ENCODE measurements at regions not wholly inside any gene's neighbourhood (a gene's known extent, or its start where the extent isn't known, plus 50 kb on each side); places are given as distances from the start of the nearest gene placed in this dataset.

DNA sequence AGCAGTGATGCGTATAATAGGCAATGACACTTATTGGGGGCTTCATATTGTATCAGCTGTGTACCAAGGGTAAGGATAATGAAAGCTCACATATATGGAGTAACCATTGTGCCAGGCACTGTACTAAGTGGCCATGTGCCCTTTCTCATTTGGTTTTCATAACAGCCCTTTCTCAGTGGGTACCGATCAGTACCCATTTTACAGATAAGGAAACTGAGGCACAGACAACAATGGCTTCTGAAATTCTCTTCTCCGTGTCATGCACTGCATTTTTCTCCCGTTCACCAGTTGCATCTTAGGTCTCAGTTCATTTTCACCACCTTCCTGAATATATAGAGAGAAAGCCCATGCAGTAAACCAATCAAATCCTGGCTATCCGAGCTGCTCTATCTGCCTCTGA lies 216.7 kb upstream of the RBFOX1 start:
- Histone ChIP-seq H3K27ac (ENCODE audit: insufficient read depth, low read length, poor library complexity, severe bottlenecking) (no peak overlapping the region), H3K9me3 (ENCODE audit: control insufficient read depth, low read length) (no peaks in the 10 kb centered on the region), H3K4me1 (ENCODE audit: control insufficient read depth, insufficient read depth, low read length, poor library complexity, severe bottlenecking) (no peaks in the 10 kb centered on the region), H3K27me3 (replicated peaks; ENCODE audit: control insufficient read depth, insufficient read depth, low read length, poor library complexity, severe bottlenecking) (no peaks in the 10 kb centered on the region), H3K36me3 (ENCODE audit: control insufficient read depth, insufficient read depth, low read length) (no peaks in the 10 kb centered on the region), H3K4me3 (ENCODE audit: insufficient read depth, low read depth, low read length, poor library complexity, severe bottlenecking) (no peak overlapping the region)
- no peak for DNase-seq

DNA sequence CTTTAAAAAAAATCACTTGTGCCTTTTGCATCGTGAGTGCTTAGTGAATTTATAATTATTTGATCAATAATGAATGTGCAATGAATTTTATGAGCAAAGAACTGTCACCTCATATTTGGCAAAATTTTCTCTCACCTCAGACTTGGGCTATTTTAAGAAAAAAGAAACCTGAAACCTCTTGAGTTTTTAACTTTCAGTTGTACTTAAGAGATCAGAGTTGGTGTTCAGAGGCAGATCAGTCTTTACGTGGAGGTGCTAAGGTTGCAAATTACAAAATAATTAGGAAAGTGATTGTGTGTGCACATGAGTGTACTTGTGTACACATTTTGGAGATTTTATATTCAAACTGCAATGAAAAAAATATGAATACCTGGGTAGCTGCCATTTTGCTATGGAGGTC lies 218.7 kb upstream of the RBFOX1 start:
- no peaks in the 10 kb centered on the region for H3K36me3 ChIP-seq (ENCODE audit: control insufficient read depth, insufficient read depth, low read length)
- DNase-seq = no peak

DNA sequence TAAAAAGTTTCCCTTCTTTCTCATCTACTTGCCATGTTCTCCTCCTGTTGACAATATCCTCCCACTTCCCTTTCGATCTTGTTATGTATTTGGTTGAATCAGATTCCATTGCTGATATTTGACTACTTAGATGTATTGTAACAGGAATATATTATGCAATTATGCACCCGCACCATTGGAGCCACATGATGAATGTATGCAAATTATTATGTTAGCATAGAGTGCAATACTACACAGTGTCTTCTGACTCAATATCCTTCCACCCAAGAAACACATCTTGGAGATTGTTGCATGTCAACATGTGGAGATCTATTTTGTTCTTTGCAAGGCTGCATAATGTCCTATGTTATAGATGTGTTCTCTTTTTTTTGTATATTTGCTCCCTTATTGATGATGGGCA lies 219.2 kb upstream of the RBFOX1 start:
- H3K36me3 ChIP-seq (ENCODE audit: control insufficient read depth, insufficient read depth, low read length) = no peaks in the 10 kb centered on the region
- no peak overlapping the region for H3K4me3 ChIP-seq (ENCODE audit: insufficient read depth, low read depth, low read length, poor library complexity, severe bottlenecking)
- no peak for DNase-seq
- no peaks in the 10 kb centered on the region for H3K27me3 ChIP-seq (replicated peaks; ENCODE audit: control insufficient read depth, insufficient read depth, low read length, poor library complexity, severe bottlenecking)
- H3K27ac ChIP-seq (ENCODE audit: insufficient read depth, low read length, poor library complexity, severe bottlenecking) = no peak overlapping the region
- no peaks in the 10 kb centered on the region for H3K9me3 ChIP-seq (ENCODE audit: control insufficient read depth, low read length)
- H3K4me1 ChIP-seq (ENCODE audit: control insufficient read depth, insufficient read depth, low read length, poor library complexity, severe bottlenecking) = no peaks in the 10 kb centered on the region

More for the DNA sequence above, 218.7 kb upstream of the RBFOX1 start:
- H3K4me1 ChIP-seq (ENCODE audit: control insufficient read depth, insufficient read depth, low read length, poor library complexity, severe bottlenecking) = no peaks in the 10 kb centered on the region
- H3K4me3 ChIP-seq (ENCODE audit: insufficient read depth, low read depth, low read length, poor library complexity, severe bottlenecking) = no peak overlapping the region
- H3K27ac ChIP-seq (ENCODE audit: insufficient read depth, low read length, poor library complexity, severe bottlenecking) = no peak overlapping the region
- H3K9me3 ChIP-seq (ENCODE audit: control insufficient read depth, low read length) = no peaks in the 10 kb centered on the region
- H3K27me3 ChIP-seq (replicated peaks; ENCODE audit: control insufficient read depth, insufficient read depth, low read length, poor library complexity, severe bottlenecking) = no peaks in the 10 kb centered on the region

DNA sequence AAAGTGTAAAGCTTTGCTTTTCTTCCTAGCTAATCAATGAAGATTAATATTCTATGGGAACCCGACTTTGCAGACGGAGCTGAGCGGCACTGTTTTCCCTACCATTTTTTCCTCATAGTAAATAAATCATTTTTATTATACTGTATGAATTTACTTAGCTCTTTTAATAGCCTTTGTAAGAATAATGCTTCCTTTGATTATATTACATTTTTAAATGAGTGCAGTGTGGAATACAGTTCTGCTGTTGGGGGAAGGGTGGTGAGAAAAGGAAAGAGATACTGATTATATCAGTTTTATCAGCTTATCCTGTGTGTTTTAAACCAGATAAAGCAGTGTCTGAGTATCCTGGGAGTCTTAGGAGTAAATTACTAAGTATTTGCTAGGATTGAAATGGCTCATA lies 221.4 kb upstream of the RBFOX1 start:
- Histone ChIP-seq H3K4me1 (ENCODE audit: control insufficient read depth, insufficient read depth, low read length, poor library complexity, severe bottlenecking) (no peaks in the 10 kb centered on the region), H3K9me3 (ENCODE audit: control insufficient read depth, low read length) (no peaks in the 10 kb centered on the region), H3K4me3 (ENCODE audit: insufficient read depth, low read depth, low read length, poor library complexity, severe bottlenecking) (no peak overlapping the region), H3K27me3 (replicated peaks; ENCODE audit: control insufficient read depth, insufficient read depth, low read length, poor library complexity, severe bottlenecking) (no peaks in the 10 kb centered on the region), H3K36me3 (ENCODE audit: control insufficient read depth, insufficient read depth, low read length) (no peaks in the 10 kb centered on the region), H3K27ac (ENCODE audit: insufficient read depth, low read length, poor library complexity, severe bottlenecking) (no peak overlapping the region)
- no peak for DNase-seq

DNA sequence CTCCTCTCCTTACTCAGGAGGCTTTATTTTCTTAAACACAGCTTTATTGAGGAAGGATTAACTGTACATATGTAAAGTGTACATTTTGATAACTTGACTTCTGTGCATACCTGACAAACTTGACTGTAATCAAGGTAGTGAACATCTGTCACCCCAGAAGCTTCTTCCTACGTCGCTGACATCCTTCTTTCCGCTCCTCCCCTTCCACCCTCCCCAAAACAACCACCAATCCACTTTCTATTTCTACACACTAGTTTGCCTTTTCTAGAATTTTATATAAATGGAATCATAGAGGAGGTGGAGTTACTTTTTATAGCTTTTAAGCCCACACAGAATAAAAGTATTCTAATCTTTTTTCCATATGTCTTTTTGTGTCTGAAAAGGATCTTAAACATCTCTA lies 225.2 kb upstream of the RBFOX1 start:
- no peak for DNase-seq
- H3K36me3 ChIP-seq (ENCODE audit: control insufficient read depth, insufficient read depth, low read length) = no peaks in the 10 kb centered on the region
- H3K27me3 ChIP-seq (replicated peaks; ENCODE audit: control insufficient read depth, insufficient read depth, low read length, poor library complexity, severe bottlenecking) = no peaks in the 10 kb centered on the region
- no peak overlapping the region for H3K27ac ChIP-seq (ENCODE audit: insufficient read depth, low read length, poor library complexity, severe bottlenecking)
- H3K4me3 ChIP-seq (ENCODE audit: insufficient read depth, low read depth, low read length, poor library complexity, severe bottlenecking) = no peak overlapping the region
- no peaks in the 10 kb centered on the region for H3K9me3 ChIP-seq (ENCODE audit: control insufficient read depth, low read length)
- H3K4me1 ChIP-seq (ENCODE audit: control insufficient read depth, insufficient read depth, low read length, poor library complexity, severe bottlenecking) = no peaks in the 10 kb centered on the region

DNA sequence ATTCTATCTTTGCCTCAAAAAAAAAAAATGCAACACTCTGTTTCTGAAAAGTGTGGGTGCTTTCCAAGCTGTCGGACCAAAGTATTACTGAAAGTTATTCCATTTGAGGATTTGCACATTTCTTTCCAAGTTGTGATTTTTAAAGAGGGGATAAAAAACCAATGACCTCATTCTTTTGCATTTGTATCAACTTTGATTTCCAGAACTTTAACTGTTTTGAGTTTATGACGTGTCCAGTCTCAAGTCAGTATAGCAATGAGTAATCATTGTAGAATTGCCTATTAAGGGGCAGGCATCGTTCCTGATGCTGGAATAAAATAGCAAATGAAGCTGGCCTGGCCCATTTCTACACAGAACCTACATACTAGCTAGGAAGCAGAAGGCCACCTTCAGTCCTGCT lies 229.6 kb upstream of the RBFOX1 start:
- Histone ChIP-seq H3K36me3 (ENCODE audit: control insufficient read depth, insufficient read depth, low read length) (no peaks in the 10 kb centered on the region), H3K4me3 (ENCODE audit: insufficient read depth, low read depth, low read length, poor library complexity, severe bottlenecking) (no peak overlapping the region), H3K27ac (ENCODE audit: insufficient read depth, low read length, poor library complexity, severe bottlenecking) (no peak overlapping the region), H3K4me1 (ENCODE audit: control insufficient read depth, insufficient read depth, low read length, poor library complexity, severe bottlenecking) (no peaks in the 10 kb centered on the region), H3K27me3 (replicated peaks; ENCODE audit: control insufficient read depth, insufficient read depth, low read length, poor library complexity, severe bottlenecking) (no peaks in the 10 kb centered on the region), H3K9me3 (ENCODE audit: control insufficient read depth, low read length) (no peaks in the 10 kb centered on the region)
- no peak for DNase-seq

DNA sequence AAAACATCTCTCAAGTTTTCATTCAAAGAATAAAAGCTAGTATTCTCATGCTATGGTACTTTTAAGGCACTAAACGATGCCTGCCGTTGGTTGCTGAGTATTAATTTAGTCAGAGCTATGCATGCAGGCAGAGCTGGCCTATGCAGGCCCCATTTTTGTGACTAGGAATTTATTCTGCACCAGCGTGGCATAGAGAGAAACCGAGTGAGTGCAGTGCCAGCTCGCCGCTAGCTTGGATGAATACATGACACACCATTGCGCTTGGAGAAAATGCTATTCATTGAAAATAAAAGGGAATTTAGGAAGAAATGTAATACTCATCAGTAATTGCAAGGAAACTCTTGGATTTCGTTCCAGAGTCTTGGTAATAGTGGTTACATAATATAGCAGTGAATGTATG lies 231.6 kb upstream of the RBFOX1 start:
- Histone ChIP-seq H3K27me3 (replicated peaks; ENCODE audit: control insufficient read depth, insufficient read depth, low read length, poor library complexity, severe bottlenecking) (no peaks in the 10 kb centered on the region), H3K4me3 (ENCODE audit: insufficient read depth, low read depth, low read length, poor library complexity, severe bottlenecking) (no peak overlapping the region), H3K27ac (ENCODE audit: insufficient read depth, low read length, poor library complexity, severe bottlenecking) (no peak overlapping the region), H3K4me1 (ENCODE audit: control insufficient read depth, insufficient read depth, low read length, poor library complexity, severe bottlenecking) (no peaks in the 10 kb centered on the region), H3K36me3 (ENCODE audit: control insufficient read depth, insufficient read depth, low read length) (no peaks in the 10 kb centered on the region), H3K9me3 (ENCODE audit: control insufficient read depth, low read length) (peaks cover 2% of the 10 kb centered on the region)
- no peak for DNase-seq

DNA sequence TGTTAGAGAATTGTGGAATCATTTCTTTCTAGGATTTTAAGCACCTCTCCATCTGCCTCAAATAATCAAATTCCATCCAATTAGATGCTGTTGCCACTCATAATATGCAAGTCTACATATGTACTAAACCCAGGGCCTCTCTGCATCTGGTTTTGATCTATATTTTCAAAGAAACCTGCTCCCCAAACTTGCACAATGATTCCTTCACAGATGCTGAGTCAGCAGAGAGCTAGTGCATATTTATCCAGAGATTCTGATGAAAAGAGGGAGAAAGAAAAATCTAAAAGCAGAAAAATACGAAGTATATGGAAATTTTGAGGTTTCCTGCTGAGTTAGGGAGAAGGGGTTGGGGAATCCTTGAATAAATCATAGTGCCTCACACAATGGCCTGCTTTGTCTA lies 235.1 kb upstream of the RBFOX1 start:
- no peak for DNase-seq
- no peaks in the 10 kb centered on the region for H3K36me3 ChIP-seq (ENCODE audit: control insufficient read depth, insufficient read depth, low read length)
- no peaks in the 10 kb centered on the region for H3K27me3 ChIP-seq (replicated peaks; ENCODE audit: control insufficient read depth, insufficient read depth, low read length, poor library complexity, severe bottlenecking)
- H3K9me3 ChIP-seq (ENCODE audit: control insufficient read depth, low read length) = peaks cover 2% of the 10 kb centered on the region
- no peaks in the 10 kb centered on the region for H3K4me1 ChIP-seq (ENCODE audit: control insufficient read depth, insufficient read depth, low read length, poor library complexity, severe bottlenecking)
- no peak overlapping the region for H3K4me3 ChIP-seq (ENCODE audit: insufficient read depth, low read depth, low read length, poor library complexity, severe bottlenecking)
- H3K27ac ChIP-seq (ENCODE audit: insufficient read depth, low read length, poor library complexity, severe bottlenecking) = no peak overlapping the region

DNA sequence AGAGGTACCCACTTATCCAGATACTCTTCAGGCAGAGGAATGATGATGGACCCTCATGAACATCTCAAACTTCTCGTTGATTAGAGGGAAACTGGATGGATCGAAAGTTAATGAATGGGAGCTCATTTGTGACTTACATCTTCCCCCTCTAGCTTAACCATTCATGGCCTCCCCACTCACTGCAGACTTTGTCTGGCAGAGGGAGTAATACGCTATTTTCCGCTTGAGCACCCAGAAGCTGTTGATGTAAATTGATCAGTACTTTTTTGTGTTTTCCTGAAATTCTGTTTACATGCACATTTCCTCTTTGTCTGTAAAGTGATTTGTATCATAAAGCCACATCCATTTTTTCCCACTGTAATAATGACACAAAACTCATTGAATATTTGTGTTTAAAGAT lies 239.1 kb upstream of the RBFOX1 start:
- Histone ChIP-seq H3K27me3 (replicated peaks; ENCODE audit: control insufficient read depth, insufficient read depth, low read length, poor library complexity, severe bottlenecking) (no peaks in the 10 kb centered on the region), H3K4me1 (ENCODE audit: control insufficient read depth, insufficient read depth, low read length, poor library complexity, severe bottlenecking) (no peaks in the 10 kb centered on the region), H3K9me3 (ENCODE audit: control insufficient read depth, low read length) (peaks cover 5% of the 10 kb centered on the region), H3K4me3 (ENCODE audit: insufficient read depth, low read depth, low read length, poor library complexity, severe bottlenecking) (no peak overlapping the region), H3K36me3 (ENCODE audit: control insufficient read depth, insufficient read depth, low read length) (no peaks in the 10 kb centered on the region), H3K27ac (ENCODE audit: insufficient read depth, low read length, poor library complexity, severe bottlenecking) (no peak overlapping the region)
- no peak for DNase-seq

DNA sequence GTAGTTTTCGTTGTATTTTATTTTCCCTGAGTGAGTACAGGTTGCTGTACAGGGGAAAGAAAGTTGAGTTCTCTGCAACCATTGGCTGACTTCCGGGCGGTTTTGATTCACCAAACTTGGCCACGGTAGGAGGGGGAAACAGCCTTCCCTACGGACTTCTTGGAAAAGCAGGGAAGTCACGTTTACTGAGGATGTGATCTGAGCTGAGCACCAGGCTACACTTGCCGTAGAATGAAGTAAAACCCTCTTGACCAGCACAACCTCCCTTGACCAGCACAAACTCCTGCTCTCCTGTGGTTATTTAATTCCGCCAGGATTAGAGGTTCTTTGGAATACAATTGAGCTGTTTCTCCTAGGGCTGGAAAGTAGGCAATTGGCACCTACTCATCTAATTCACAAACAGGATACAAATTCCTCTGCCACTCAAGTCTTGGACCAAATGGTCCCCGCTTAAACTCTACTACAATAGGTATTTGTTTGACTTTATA lies 242.0 kb upstream of the RBFOX1 start:
- Histone ChIP-seq H3K27me3 (replicated peaks; ENCODE audit: control insufficient read depth, insufficient read depth, low read length, poor library complexity, severe bottlenecking) (no peaks in the 10 kb centered on the region), H3K36me3 (ENCODE audit: control insufficient read depth, insufficient read depth, low read length) (no peaks in the 10 kb centered on the region), H3K9me3 (ENCODE audit: control insufficient read depth, low read length) (peaks cover 2% of the 10 kb centered on the region), H3K4me1 (ENCODE audit: control insufficient read depth, insufficient read depth, low read length, poor library complexity, severe bottlenecking) (no peaks in the 10 kb centered on the region), H3K27ac (ENCODE audit: insufficient read depth, low read length, poor library complexity, severe bottlenecking) (no peak overlapping the region), H3K4me3 (ENCODE audit: insufficient read depth, low read depth, low read length, poor library complexity, severe bottlenecking) (no peak overlapping the region)
- DNase-seq = no peak

DNA sequence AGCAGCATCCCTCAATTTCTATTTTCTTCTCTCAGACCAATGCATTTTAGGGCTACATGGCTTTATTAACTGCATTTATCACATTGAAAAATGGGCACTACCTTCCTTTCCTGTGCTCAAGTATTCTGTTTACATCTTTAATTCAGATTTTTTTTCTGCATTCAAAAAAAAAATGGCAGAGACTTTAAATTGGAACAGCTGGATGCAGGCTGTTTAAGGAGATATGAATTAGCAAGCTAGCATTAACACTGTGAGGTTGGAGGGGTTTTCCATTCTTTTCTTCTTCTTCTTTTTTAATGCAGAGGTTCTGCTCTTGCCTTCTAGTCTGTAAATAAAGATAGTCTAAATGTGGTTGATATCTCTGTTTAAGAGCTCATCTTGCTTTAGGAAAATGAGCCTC lies 242.9 kb upstream of the RBFOX1 start:
- no peaks in the 10 kb centered on the region for H3K36me3 ChIP-seq (ENCODE audit: control insufficient read depth, insufficient read depth, low read length)
- no peak overlapping the region for H3K27ac ChIP-seq (ENCODE audit: insufficient read depth, low read length, poor library complexity, severe bottlenecking)
- H3K9me3 ChIP-seq (ENCODE audit: control insufficient read depth, low read length) = peaks cover 2% of the 10 kb centered on the region
- H3K4me3 ChIP-seq (ENCODE audit: insufficient read depth, low read depth, low read length, poor library complexity, severe bottlenecking) = no peak overlapping the region
- DNase-seq = no peak
- no peaks in the 10 kb centered on the region for H3K4me1 ChIP-seq (ENCODE audit: control insufficient read depth, insufficient read depth, low read length, poor library complexity, severe bottlenecking)
- no peaks in the 10 kb centered on the region for H3K27me3 ChIP-seq (replicated peaks; ENCODE audit: control insufficient read depth, insufficient read depth, low read length, poor library complexity, severe bottlenecking)

Data from effector memory CD4-positive, alpha-beta T cell (primary cell).